K562 (cell line): ENCODE measurements at regions not wholly inside any gene's neighbourhood (a gene's known extent, or its start where the extent isn't known, plus 50 kb on each side); places are given as distances from the start of the nearest gene placed in this dataset.

Experiments used
- ATAC-seq: fragments of 200-7000 bp; cut with Tn5 transposase; 3 replicates; pipeline ENCODE4 v1.9.1; 2020; ENCODE audit warnings: moderate library complexity
- BruUV-seq: library from RNA; stranded (reverse); fragments of 400-500 nt; replicated peaks from 2 replicates; lab custom pipeline; 2021; lab: Mats Ljungman, UMichigan
- CTCF ChIA-PET: fragments of 300-600 bp; formaldehyde crosslinking; extraction: SDS; loops from one replicate; lab custom pipeline; 2021; ENCODE audit warnings: low intra/inter-chr PET ratio; lab: Yijun Ruan, JAX
- POLR2A ChIA-PET: fragments of 300-600, 350-650 bp; sonication (Branson Sonifier 250); formaldehyde crosslinking; extraction: SDS; loops from one replicate; lab custom pipeline; 2021; ENCODE audit warnings: antibody characterized with exemption, inconsistent platforms; lab: Yijun Ruan, JAX
- DNase-seq, 4 experiments: peaks; one replicate each; pipeline versions ENCODE4 v3.0.0 to v3.0.0-alpha.2; 2011 to 2018; ENCODE audit warnings: low spot score in 3 of 4, mixed read lengths in 3 of 4; ENCODE audit errors: extremely low read depth in 1 of 4
- FAIRE-seq: peaks from 2 replicates; lab custom pipeline; 2011; peaks lifted over from hg19 to GRCh38; lab: Jason Lieb, UNC
- H2AFZ ChIP-seq: 2 replicates; pipeline ENCODE4 v1.6.0; 2011; ENCODE audit warnings: low read depth, low read length, control low read depth, inconsistent platforms
- H3K27ac ChIP-seq: fragments of 200-600 bp; 3 replicates; pipeline ENCODE4 v1.8.0; 2011; ENCODE audit warnings: low read depth, mild to moderate bottlenecking, control low read depth, inconsistent platforms, low read length, moderate library complexity, mixed read lengths; ENCODE audit errors: extremely low read depth
- H3K27me3 ChIP-seq, 2 experiments: fragments of 300-600 bp in 1 of 2; 2 replicates in 1 of 2; 3 replicates in 1 of 2; pipeline versions ENCODE4 v1.6.0 to v1.8.0; 2011; ENCODE audit warnings: inconsistent platforms in 2 of 2, low read length in 2 of 2, mild to moderate bottlenecking in 1 of 2, mixed read lengths in 1 of 2, moderate library complexity in 1 of 2; ENCODE audit not compliant: control insufficient read depth in 2 of 2, insufficient read depth in 2 of 2
- H3K36me3 ChIP-seq: fragments of 300-600 bp; 3 replicates; pipeline ENCODE4 v1.8.0; 2011; ENCODE audit warnings: mild to moderate bottlenecking, low read length, inconsistent platforms; ENCODE audit not compliant: control insufficient read depth, insufficient read depth
- H3K4me1 ChIP-seq, 2 experiments: fragments of 200-600 bp in 1 of 2; replicated peaks in 1 of 2; 2 replicates in 1 of 2; 3 replicates in 1 of 2; pipeline versions ENCODE4 v1.5.1 to v1.8.0; 2011; ENCODE audit warnings: inconsistent platforms in 2 of 2, low read length in 2 of 2, mild to moderate bottlenecking in 1 of 2, mixed read lengths in 1 of 2, moderate library complexity in 1 of 2; ENCODE audit not compliant: control insufficient read depth in 2 of 2, insufficient read depth in 2 of 2
- H3K4me2 ChIP-seq: 2 replicates; pipeline ENCODE4 v1.6.1; 2011; ENCODE audit warnings: low read length, control low read depth, inconsistent platforms, mixed read lengths; ENCODE audit not compliant: insufficient read depth
- H3K4me3 ChIP-seq: fragments of 200-600 bp; sonication (generic), shearing (Covaris generic); 2 replicates; pipeline ENCODE4 v1.5.1; 2016; ENCODE audit warnings: control low read depth, inconsistent platforms
- H3K79me2 ChIP-seq: fragments of 200-600 bp; 3 replicates; pipeline ENCODE4 v1.8.0; 2011; ENCODE audit warnings: low read length, inconsistent platforms; ENCODE audit not compliant: control insufficient read depth, insufficient read depth
- H3K9ac ChIP-seq, 2 experiments: 2 replicates each; pipeline versions ENCODE4 v1.6.0 to v1.6.1; 2011; ENCODE audit warnings: low read depth in 2 of 2, low read length in 2 of 2, control low read depth in 1 of 2, inconsistent platforms in 1 of 2, mild to moderate bottlenecking in 1 of 2, mixed read lengths in 1 of 2; ENCODE audit not compliant: insufficient read depth in 1 of 2
- H3K9me1 ChIP-seq: one replicate; pipeline ENCODE4 v1.6.0; 2011; ENCODE audit warnings: inconsistent platforms, mild to moderate bottlenecking, low read length, moderate library complexity; ENCODE audit not compliant: control insufficient read depth, insufficient read depth
- H3K9me3 ChIP-seq: replicated peaks from 2 replicates; pipeline ENCODE4 v1.5.1; 2011; ENCODE audit warnings: low read depth, low read length, inconsistent platforms; ENCODE audit not compliant: control insufficient read depth, insufficient read depth
- H4K20me1 ChIP-seq: replicated peaks from 2 replicates; pipeline ENCODE4 v1.6.1; 2011; ENCODE audit warnings: low read length, inconsistent platforms, mixed read lengths; ENCODE audit not compliant: control insufficient read depth, insufficient read depth
- CC2D1A ChIP-seq: fragments of 450-650 bp; IDR thresholded peaks from 2 replicates; pipeline ENCODE4 v1.6.1; 2017; ENCODE audit warnings: mild to moderate bottlenecking
- CEBPZ ChIP-seq: fragments of 150-350 bp; IDR thresholded peaks from 2 replicates; pipeline ENCODE4 v1.6.1; 2014; ENCODE audit warnings: low read depth, mild to moderate bottlenecking, low read length, borderline replicate concordance
- HCFC1 ChIP-seq: IDR thresholded peaks from 2 replicates; pipeline ENCODE4 v1.6.1; 2012; ENCODE audit warnings: low read depth, low read length, improper control_type of control experiment
- KAT7 ChIP-seq: sonication (generic); formaldehyde crosslinking; IDR thresholded peaks from 2 replicates; pipeline ENCODE4 v1.8.0; 2022; ENCODE audit warnings: missing genetic modification reagents, mild to moderate bottlenecking, borderline replicate concordance
- KLF1 ChIP-seq: fragments of 450-650 bp; IDR thresholded peaks from 2 replicates; pipeline ENCODE4 v1.6.1; 2016; ENCODE audit warnings: missing genetic modification characterization, missing compliant biosample characterization
- MTA3 ChIP-seq: fragments of 450-650 bp; formaldehyde crosslinking; IDR thresholded peaks from 2 replicates; pipeline ENCODE4 v1.6.1; 2017; ENCODE audit warnings: mild to moderate bottlenecking, borderline replicate concordance
- NFRKB ChIP-seq: fragments of 450-650 bp; IDR thresholded peaks from 2 replicates; pipeline ENCODE4 v1.6.1; 2016; ENCODE audit warnings: low read depth
- RAD51 ChIP-seq: fragments of 450-650 bp; IDR thresholded peaks from 2 replicates; pipeline ENCODE4 v1.7.1; 2016; ENCODE audit warnings: low read depth, mild to moderate bottlenecking, borderline replicate concordance
- ZNF354B ChIP-seq: fragments of 250-450 bp; sonication (Bioruptor Pico); IDR thresholded peaks from 2 replicates; pipeline ENCODE4 v1.4.0; 2020
- ZNF444 ChIP-seq: fragments of 250-450 bp; sonication (Bioruptor Pico); IDR thresholded peaks from 2 replicates; pipeline ENCODE4 v1.4.0; 2020; ENCODE audit warnings: mild to moderate bottlenecking, moderate library complexity
- WGBS: fragments of 100-300 bp; shearing (Covaris generic); methylation state at CpG from one replicate; pipeline ENCODE4 v1.1.6; 2016; ENCODE audit warnings: low coverage, mixed read lengths; ENCODE audit not compliant: insufficient coverage; ENCODE audit errors: missing lambda C conversion rate; 5-methylcytosine and 5-hydroxymethylcytosine counted together
- in situ Hi-C: fragments of 300-500 bp; cut with MboI; formaldehyde crosslinking; loops from 4 replicates; pipeline ENCODE4 v1.15.0; 2018; ENCODE audit warnings: inconsistent platforms, mixed read lengths
- intact Hi-C: fragments of 100-400 bp; cut with micrococcal nuclease; formaldehyde crosslinking; loops from 2 replicates; pipeline ENCODE4 v1.14.2; 2022
- TF ChIP-seq, protein P1 (sequence below): fragments of 450-650 bp; IDR thresholded peaks from 2 replicates; pipeline ENCODE4 v1.6.1; 2017; ENCODE audit warnings: antibody characterized with exemption
- TF ChIP-seq, protein P2 (sequence below): fragments of 250-450 bp; sonication (Bioruptor Pico); IDR thresholded peaks from 2 replicates; pipeline ENCODE4 v1.6.1; 2021; ENCODE audit warnings: mild to moderate bottlenecking

DNA sequence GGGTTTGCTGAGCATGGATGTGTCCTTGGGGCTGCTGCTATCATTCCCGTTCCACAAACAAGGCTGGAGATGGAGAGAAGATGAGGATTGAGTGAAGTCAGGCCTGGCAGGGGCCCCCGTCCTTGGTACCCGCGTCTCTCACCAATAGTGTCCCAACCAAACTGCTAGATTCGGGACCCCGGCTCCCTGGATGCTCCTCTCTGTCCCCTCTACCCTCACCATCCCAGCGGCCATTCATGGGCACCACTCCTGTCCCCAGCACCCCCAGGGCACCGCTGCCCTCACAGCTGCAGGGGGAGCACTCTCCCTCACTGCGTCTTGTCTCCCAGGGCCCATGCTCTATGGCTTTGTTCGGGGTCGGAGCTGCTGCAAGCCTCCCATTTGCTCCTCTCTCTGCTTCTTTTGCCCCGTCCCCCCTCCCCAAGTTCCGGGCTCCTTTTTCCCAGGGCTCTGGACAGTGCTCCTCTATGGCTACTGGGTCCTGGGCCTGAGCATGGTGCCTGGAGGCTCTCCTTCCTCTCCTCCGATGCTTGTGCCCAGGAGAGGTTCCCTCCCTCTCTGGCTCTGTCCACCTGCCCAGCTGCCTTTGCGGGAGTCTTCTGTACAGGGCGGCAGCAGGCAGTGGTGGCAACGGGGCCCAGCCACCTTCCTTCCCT, 219.5 kb downstream of the TEX29 start:
- no peaks in the 10 kb centered on the region for H3K79me2 ChIP-seq
- ATAC-seq (no peak), FAIRE-seq (no peak), DNase-seq (no peak)
- ChIA-PET POLR2A (no interaction called here), CTCF (no interaction called here)
- no peaks in the 10 kb centered on the region for H3K36me3 ChIP-seq
- BruUV-seq, result no TSS peak
- H3K4me2 ChIP-seq, result no peak overlapping the region
- peaks cover 0 to 30% of the 10 kb centered on the region in 2 experiments; a peak in 3 of 5 replicates for H3K27me3 ChIP-seq
- no peaks in the 10 kb centered on the region for H4K20me1 ChIP-seq
- H3K9me1 ChIP-seq, result no peaks in the 10 kb centered on the region
- in situ Hi-C loops, result no loop called here
- no peak overlapping the region for H3K9ac ChIP-seq
- no peak overlapping the region for H3K27ac ChIP-seq
- no peak for TF ChIP-seq KAT7 (CRISPR knock-in tag)
- TF ChIP-seq KLF1 (tag), result no peak
- no peak for TF ChIP-seq NFRKB
- no peak for TF ChIP-seq CC2D1A
- TF ChIP-seq ZNF444, result no peak
- no peak for TF ChIP-seq HCFC1
- no peak for TF ChIP-seq CEBPZ
- no peak for TF ChIP-seq ZNF354B (CRISPR knock-in tag)
- TF ChIP-seq RAD51, result no peak
- no peak for TF ChIP-seq MTA3
- TF ChIP-seq, protein P1, sequence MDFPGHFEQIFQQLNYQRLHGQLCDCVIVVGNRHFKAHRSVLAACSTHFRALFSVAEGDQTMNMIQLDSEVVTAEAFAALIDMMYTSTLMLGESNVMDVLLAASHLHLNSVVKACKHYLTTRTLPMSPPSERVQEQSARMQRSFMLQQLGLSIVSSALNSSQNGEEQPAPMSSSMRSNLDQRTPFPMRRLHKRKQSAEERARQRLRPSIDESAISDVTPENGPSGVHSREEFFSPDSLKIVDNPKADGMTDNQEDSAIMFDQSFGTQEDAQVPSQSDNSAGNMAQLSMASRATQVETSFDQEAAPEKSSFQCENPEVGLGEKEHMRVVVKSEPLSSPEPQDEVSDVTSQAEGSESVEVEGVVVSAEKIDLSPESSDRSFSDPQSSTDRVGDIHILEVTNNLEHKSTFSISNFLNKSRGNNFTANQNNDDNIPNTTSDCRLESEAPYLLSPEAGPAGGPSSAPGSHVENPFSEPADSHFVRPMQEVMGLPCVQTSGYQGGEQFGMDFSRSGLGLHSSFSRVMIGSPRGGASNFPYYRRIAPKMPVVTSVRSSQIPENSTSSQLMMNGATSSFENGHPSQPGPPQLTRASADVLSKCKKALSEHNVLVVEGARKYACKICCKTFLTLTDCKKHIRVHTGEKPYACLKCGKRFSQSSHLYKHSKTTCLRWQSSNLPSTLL, result no peak
- TF ChIP-seq, protein P2, sequence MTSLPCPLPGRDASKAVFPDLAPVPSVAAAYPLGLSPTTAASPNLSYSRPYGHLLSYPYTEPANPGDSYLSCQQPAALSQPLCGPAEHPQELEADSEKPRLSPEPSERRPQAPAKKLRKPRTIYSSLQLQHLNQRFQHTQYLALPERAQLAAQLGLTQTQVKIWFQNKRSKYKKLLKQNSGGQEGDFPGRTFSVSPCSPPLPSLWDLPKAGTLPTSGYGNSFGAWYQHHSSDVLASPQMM (CRISPR knock-in tag), result no peak
- H3K4me1 ChIP-seq, result no peaks in the 10 kb centered on the region
- intact Hi-C loops, result no loop called here
- H3K9me3 ChIP-seq, result no peaks in the 10 kb centered on the region
- H3K4me3 ChIP-seq, result no peak overlapping the region
- no peak overlapping the region for H2AFZ ChIP-seq
- 0% methylated on average over 3 of the region's 17 CpGs for WGBS
